ENCODE measurements at regions not wholly inside any gene's neighbourhood (a gene's known extent, or its start where the extent isn't known, plus 50 kb on each side); places are given as distances from the start of the nearest gene placed in this dataset.

DNA sequence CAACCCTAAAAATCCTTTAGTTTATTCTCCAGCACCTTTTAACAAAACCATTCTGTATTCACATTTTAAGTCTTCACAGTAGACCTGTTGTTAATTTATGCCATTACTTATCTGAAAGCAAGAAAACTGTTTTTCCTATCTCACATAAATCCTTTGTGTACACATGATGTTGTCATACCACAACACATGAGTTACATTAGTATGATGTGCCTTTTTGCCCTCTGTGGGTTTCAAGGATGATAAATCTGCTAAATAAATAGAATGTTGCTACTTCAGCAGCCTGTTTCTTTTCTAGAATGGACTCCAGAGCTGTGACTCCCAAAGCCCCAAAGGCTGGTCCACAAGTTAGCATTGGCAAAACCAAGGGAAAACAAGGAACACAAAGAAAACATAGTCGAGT is 151.6 kb downstream of the SERPINI1 start:
- no peaks in the 10 kb centered on the region for H3K9me3 ChIP-seq (ENCODE audit: insufficient read depth, low read depth, low read length)
- no peak overlapping the region for H3K4me3 ChIP-seq (ENCODE audit: low read length, poor library complexity, severe bottlenecking)
- no peaks in the 10 kb centered on the region for H3F3A ChIP-seq (ENCODE audit: low read depth)
- H3K4me2 ChIP-seq (ENCODE audit: low read depth, low read length, poor library complexity, severe bottlenecking): no peak overlapping the region
- H3K4me1 ChIP-seq (ENCODE audit: insufficient read depth, low read length, poor library complexity, severe bottlenecking): no peaks in the 10 kb centered on the region
- no peaks in the 10 kb centered on the region for H3K36me3 ChIP-seq (ENCODE audit: insufficient read depth, low read length)
- H2AFZ ChIP-seq (ENCODE audit: low read length): no peak overlapping the region
- TF ChIP-seq, protein P1, sequence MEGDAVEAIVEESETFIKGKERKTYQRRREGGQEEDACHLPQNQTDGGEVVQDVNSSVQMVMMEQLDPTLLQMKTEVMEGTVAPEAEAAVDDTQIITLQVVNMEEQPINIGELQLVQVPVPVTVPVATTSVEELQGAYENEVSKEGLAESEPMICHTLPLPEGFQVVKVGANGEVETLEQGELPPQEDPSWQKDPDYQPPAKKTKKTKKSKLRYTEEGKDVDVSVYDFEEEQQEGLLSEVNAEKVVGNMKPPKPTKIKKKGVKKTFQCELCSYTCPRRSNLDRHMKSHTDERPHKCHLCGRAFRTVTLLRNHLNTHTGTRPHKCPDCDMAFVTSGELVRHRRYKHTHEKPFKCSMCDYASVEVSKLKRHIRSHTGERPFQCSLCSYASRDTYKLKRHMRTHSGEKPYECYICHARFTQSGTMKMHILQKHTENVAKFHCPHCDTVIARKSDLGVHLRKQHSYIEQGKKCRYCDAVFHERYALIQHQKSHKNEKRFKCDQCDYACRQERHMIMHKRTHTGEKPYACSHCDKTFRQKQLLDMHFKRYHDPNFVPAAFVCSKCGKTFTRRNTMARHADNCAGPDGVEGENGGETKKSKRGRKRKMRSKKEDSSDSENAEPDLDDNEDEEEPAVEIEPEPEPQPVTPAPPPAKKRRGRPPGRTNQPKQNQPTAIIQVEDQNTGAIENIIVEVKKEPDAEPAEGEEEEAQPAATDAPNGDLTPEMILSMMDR (conservative IDR thresholded peaks at IDR 0.05; ENCODE audit: low read length): no peak
- TF ChIP-seq EZH2phosphoT487 (IDR thresholded peaks at IDR 0.05; ENCODE audit: borderline replicate concordance): no peak
- H4K20me1 ChIP-seq (ENCODE audit: insufficient read depth, low read length, poor library complexity, severe bottlenecking): no peaks in the 10 kb centered on the region
- no peaks in the 10 kb centered on the region for H3K27me3 ChIP-seq (ENCODE audit: insufficient read depth, low read length, poor library complexity, severe bottlenecking)
- no peak overlapping the region for H3K9ac ChIP-seq (ENCODE audit: low read depth, low read length, poor library complexity, severe bottlenecking)
- H3K9me2 ChIP-seq (replicated peaks; ENCODE audit: low read depth, low read length): no peaks in the 10 kb centered on the region
- no peaks in the 10 kb centered on the region for H3K79me2 ChIP-seq (ENCODE audit: insufficient read depth, low read length)

DNA sequence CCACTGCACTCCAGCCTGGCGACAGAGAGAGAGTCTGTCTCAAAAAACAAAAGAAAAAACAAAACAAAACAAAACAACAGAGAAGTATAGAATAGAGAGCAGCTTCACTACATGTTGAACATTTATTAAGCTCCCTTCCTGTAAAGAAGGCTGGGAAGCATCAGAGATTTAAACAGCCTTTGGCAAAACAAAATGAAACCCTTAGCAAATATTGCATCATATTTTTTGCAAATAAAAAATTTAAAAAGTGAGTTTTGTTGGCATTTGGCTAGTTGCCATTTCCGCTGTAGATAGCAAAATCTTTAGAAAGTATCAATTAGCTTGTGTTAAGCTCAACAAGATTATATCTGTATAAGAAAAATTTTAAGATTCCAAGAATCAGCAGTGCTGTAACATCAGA is 151.2 kb downstream of the SERPINI1 start:
- Histone ChIP-seq H3K79me2 (ENCODE audit: insufficient read depth, low read length) (no peaks in the 10 kb centered on the region), H4K20me1 (ENCODE audit: insufficient read depth, low read length, poor library complexity, severe bottlenecking) (no peaks in the 10 kb centered on the region), H3K4me2 (ENCODE audit: low read depth, low read length, poor library complexity, severe bottlenecking) (no peak overlapping the region), H3K9me2 (replicated peaks; ENCODE audit: low read depth, low read length) (no peaks in the 10 kb centered on the region), H3K9ac (ENCODE audit: low read depth, low read length, poor library complexity, severe bottlenecking) (no peak overlapping the region), H3K36me3 (ENCODE audit: insufficient read depth, low read length) (no peaks in the 10 kb centered on the region), H3K9me3 (ENCODE audit: insufficient read depth, low read depth, low read length) (no peaks in the 10 kb centered on the region), H3F3A (ENCODE audit: low read depth) (no peaks in the 10 kb centered on the region), H3K4me3 (ENCODE audit: low read length, poor library complexity, severe bottlenecking) (no peak overlapping the region), H3K27me3 (ENCODE audit: insufficient read depth, low read length, poor library complexity, severe bottlenecking) (no peaks in the 10 kb centered on the region), H2AFZ (ENCODE audit: low read length) (no peak overlapping the region), H3K4me1 (ENCODE audit: insufficient read depth, low read length, poor library complexity, severe bottlenecking) (peaks cover 4% of the 10 kb centered on the region)
- TF ChIP-seq, protein P1 (conservative IDR thresholded peaks at IDR 0.05; ENCODE audit: low read length): no peak
- TF ChIP-seq EZH2phosphoT487 (IDR thresholded peaks at IDR 0.05; ENCODE audit: borderline replicate concordance): no peak

GRCh38 chr3:167885277-167885676 is 149.8 kb downstream of the SERPINI1 start:
- no peak overlapping the region for H3K9ac ChIP-seq (ENCODE audit: low read depth, low read length, poor library complexity, severe bottlenecking)
- H3K27me3 ChIP-seq (ENCODE audit: insufficient read depth, low read length, poor library complexity, severe bottlenecking): no peaks in the 10 kb centered on the region

More at GRCh38 chr3:167885277-167885676, 149.8 kb downstream of the SERPINI1 start:
- no peaks in the 10 kb centered on the region for H4K20me1 ChIP-seq (ENCODE audit: insufficient read depth, low read length, poor library complexity, severe bottlenecking)
- no peak overlapping the region for H3K4me2 ChIP-seq (ENCODE audit: low read depth, low read length, poor library complexity, severe bottlenecking)
- H2AFZ ChIP-seq (ENCODE audit: low read length): no peak overlapping the region
- peaks cover 4% of the 10 kb centered on the region for H3K4me1 ChIP-seq (ENCODE audit: insufficient read depth, low read length, poor library complexity, severe bottlenecking)
- H3K9me3 ChIP-seq (ENCODE audit: insufficient read depth, low read depth, low read length): no peaks in the 10 kb centered on the region
- no peaks in the 10 kb centered on the region for H3K9me2 ChIP-seq (replicated peaks; ENCODE audit: low read depth, low read length)
- no peaks in the 10 kb centered on the region for H3K79me2 ChIP-seq (ENCODE audit: insufficient read depth, low read length)
- no peaks in the 10 kb centered on the region for H3F3A ChIP-seq (ENCODE audit: low read depth)
- no peaks in the 10 kb centered on the region for H3K36me3 ChIP-seq (ENCODE audit: insufficient read depth, low read length)
- no peak overlapping the region for H3K4me3 ChIP-seq (ENCODE audit: low read length, poor library complexity, severe bottlenecking)
- TF ChIP-seq EZH2phosphoT487 (IDR thresholded peaks at IDR 0.05; ENCODE audit: borderline replicate concordance): no peak
- TF ChIP-seq, protein P1 (conservative IDR thresholded peaks at IDR 0.05; ENCODE audit: low read length): no peak; the same call in 1 of the 2 replicates

All from Loucy (cell line).